T-helper 2 cell (primary cell): ENCODE measurements at regions not wholly inside any gene's neighbourhood (a gene's known extent, or its start where the extent isn't known, plus 50 kb on each side); places are given as distances from the start of the nearest gene placed in this dataset.
"Not testable (repeated sequence)": the region's sequence is repeated elsewhere in the genome, so short reads cannot be mapped to it uniquely, and the experiment has no call there.

ENCODE experiments used
- DNase-seq, 5 experiments: peaks; one replicate each; pipeline versions ENCODE4 v3.0.0 to v3.0.0-alpha.2; 2012 to 2022

- no peak for DNase-seq
These were observed 141.5 kb upstream of the TBL1XR1 start for GRCh38 chr3:177338697-177339219.

GRCh38 chr3:177339220-177339703, 142.0 kb upstream of the TBL1XR1 start:
- peak in 1 of 5 experiments; percentile 82 for DNase-seq

GRCh38 chr3:177340243-177340830, 143.1 kb upstream of the TBL1XR1 start:
- DNase-seq, result no peak

- DNase-seq, result no peak
These were observed 144.6 kb upstream of the TBL1XR1 start for GRCh38 chr3:177341736-177342419.

GRCh38 chr3:177343122-177343625, 145.9 kb upstream of the TBL1XR1 start:
- no peak for DNase-seq

GRCh38 chr3:177345049-177345972, 148.0 kb upstream of the TBL1XR1 start:
- DNase-seq, result peak in 2 of 5 experiments; percentile 41 to 85

GRCh38 chr3:177345973-177346503, 148.8 kb upstream of the TBL1XR1 start:
- DNase-seq, result peak in 1 of 5 experiments; percentile 61

GRCh38 chr3:177346878-177347277, 149.6 kb upstream of the TBL1XR1 start:
- DNase-seq, result no peak

GRCh38 chr3:177347611-177348010, 150.3 kb upstream of the TBL1XR1 start:
- no peak for DNase-seq

- DNase-seq, result no peak
These were observed 151.7 kb upstream of the TBL1XR1 start for GRCh38 chr3:177348974-177349373.

- DNase-seq, result no peak
These were observed 152.1 kb upstream of the TBL1XR1 start for GRCh38 chr3:177349384-177349783.

- no peak for DNase-seq
These were observed 152.8 kb upstream of the TBL1XR1 start for GRCh38 chr3:177350121-177350520.

GRCh38 chr3:177351206-177351605, 153.9 kb upstream of the TBL1XR1 start:
- no peak for DNase-seq

- DNase-seq, result no peak
These were observed 154.5 kb upstream of the TBL1XR1 start for GRCh38 chr3:177351757-177352158.

- no peak for DNase-seq
These were observed 155.1 kb upstream of the TBL1XR1 start for GRCh38 chr3:177352424-177352823.

- DNase-seq, result no peak
These were observed 155.9 kb upstream of the TBL1XR1 start for GRCh38 chr3:177353140-177353539.

- DNase-seq, result not testable (repeated sequence)
These were observed 156.6 kb upstream of the TBL1XR1 start for GRCh38 chr3:177353879-177354278.

GRCh38 chr3:177354466-177354865, 157.2 kb upstream of the TBL1XR1 start:
- DNase-seq, result no peak

GRCh38 chr3:177356113-177356512, 158.8 kb upstream of the TBL1XR1 start:
- DNase-seq, result no peak

GRCh38 chr3:177356952-177357351, 159.7 kb upstream of the TBL1XR1 start:
- no peak for DNase-seq

GRCh38 chr3:177357352-177358090, 160.2 kb upstream of the TBL1XR1 start:
- peak in 1 of 5 experiments; percentile 39 for DNase-seq
